Activated CD8-positive, alpha-beta T cell treated with anti-CD3 and anti-CD28 coated beads, Interleukin-2, amount 10 ng/mL, durations not matched to agents 7 days and 5 days (primary cell): ENCODE measurements at regions not wholly inside any gene's neighbourhood (a gene's known extent, or its start where the extent isn't known, plus 50 kb on each side); places are given as distances from the start of the nearest gene placed in this dataset.

Source experiments
- ATAC-seq: fragments of 150-1000 bp; cut with Tn5 transposase; one replicate; pipeline ENCODE4 v1.10.0; 2021; ENCODE audit warnings: moderate library complexity
- CTCF ChIA-PET: fragments of 350-600 bp; sonication (Branson Sonifier 250); formaldehyde crosslinking; loops from one replicate; lab custom pipeline; 2021; ENCODE audit warnings: antibody characterized with exemption; lab: Charles Lee
- POLR2A ChIA-PET: fragments of 350-600 bp; sonication (Branson Sonifier 250); formaldehyde crosslinking; loops from one replicate; lab custom pipeline; 2021; ENCODE audit warnings: antibody characterized with exemption; lab: Charles Lee
- DNase-seq: peaks from one replicate; pipeline ENCODE4 v3.0.0-alpha.2; 2020
- H3K27ac Mint-ChIP-seq: one replicate; pipeline ENCODE4 v1.8.0; 2021; ENCODE audit warnings: mild to moderate bottlenecking, mixed read lengths
- H3K27me3 Mint-ChIP-seq: one replicate; pipeline ENCODE4 v1.8.0; 2021; ENCODE audit warnings: low read depth, mixed read lengths
- H3K36me3 Mint-ChIP-seq: one replicate; pipeline ENCODE4 v1.8.0; 2021; ENCODE audit warnings: low read depth, mixed read lengths
- H3K4me1 Mint-ChIP-seq: one replicate; pipeline ENCODE4 v1.8.0; 2021; ENCODE audit warnings: low read depth, mixed read lengths
- H3K4me3 Mint-ChIP-seq: one replicate; pipeline ENCODE4 v1.8.0; 2021; ENCODE audit warnings: mild to moderate bottlenecking, mixed read lengths
- H3K9me3 Mint-ChIP-seq: one replicate; pipeline ENCODE4 v1.8.0; 2022; ENCODE audit warnings: mixed read lengths; ENCODE audit not compliant: insufficient read depth

GRCh38 chr14:53896726-53897125 lies 59.9 kb downstream of the BMP4 start:
- Mint-ChIP-seq H3K36me3 (no peaks in the 10 kb centered on the region), H3K9me3 (no peaks in the 10 kb centered on the region), H3K27ac (no peak overlapping the region), H3K4me3 (no peak overlapping the region), H3K27me3 (no peaks in the 10 kb centered on the region), H3K4me1 (peaks cover 8% of the 10 kb centered on the region)
- ATAC-seq (no peak), DNase-seq (no peak)
- ChIA-PET POLR2A (no interaction called here), CTCF (no interaction called here)

GRCh38 chr14:53894456-53894855 lies 62.2 kb downstream of the BMP4 start:
- Mint-ChIP-seq H3K27ac (no peak overlapping the region), H3K4me3 (no peak overlapping the region), H3K27me3 (peaks cover 2% of the 10 kb centered on the region), H3K4me1 (peaks cover 8% of the 10 kb centered on the region), H3K9me3 (no peaks in the 10 kb centered on the region), H3K36me3 (no peaks in the 10 kb centered on the region)
- no peak for ATAC-seq
- ChIA-PET CTCF (no interaction called here), POLR2A (no interaction called here)
- DNase-seq, result no peak

GRCh38 chr14:53893374-53893773 lies 63.3 kb downstream of the BMP4 start:
- Mint-ChIP-seq H3K36me3 (no peaks in the 10 kb centered on the region), H3K27me3 (peaks cover 2% of the 10 kb centered on the region), H3K9me3 (no peaks in the 10 kb centered on the region), H3K4me1 (peaks cover 8% of the 10 kb centered on the region), H3K4me3 (no peak overlapping the region), H3K27ac (no peak overlapping the region)
- ChIA-PET CTCF (no interaction called here), POLR2A (no interaction called here)
- DNase-seq, result no peak
- ATAC-seq, result no peak

GRCh38 chr14:53890611-53891101 lies 66.0 kb downstream of the BMP4 start:
- H3K4me1 Mint-ChIP-seq, result peaks cover 8% of the 10 kb centered on the region
- H3K9me3 Mint-ChIP-seq, result no peaks in the 10 kb centered on the region
- POLR2A ChIA-PET, result no interaction called here
- ATAC-seq (no peak), DNase-seq (no peak)
- CTCF ChIA-PET, result no interaction called here
- H3K4me3 Mint-ChIP-seq, result no peak overlapping the region
- peaks cover 2% of the 10 kb centered on the region for H3K27me3 Mint-ChIP-seq
- H3K27ac Mint-ChIP-seq, result no peak overlapping the region
- no peaks in the 10 kb centered on the region for H3K36me3 Mint-ChIP-seq

- Mint-ChIP-seq H3K4me3 (no peak overlapping the region), H3K36me3 (no peaks in the 10 kb centered on the region), H3K27ac (no peak overlapping the region), H3K27me3 (peaks cover 2% of the 10 kb centered on the region), H3K4me1 (no peaks in the 10 kb centered on the region), H3K9me3 (no peaks in the 10 kb centered on the region)
- ChIA-PET POLR2A (no interaction called here), CTCF (no interaction called here)
- ATAC-seq, result no peak
- no peak for DNase-seq
These were observed 67.9 kb downstream of the BMP4 start for GRCh38 chr14:53888535-53889386.

GRCh38 chr14:53885136-53885640 lies 71.4 kb downstream of the BMP4 start:
- ATAC-seq, result no peak
- no peak overlapping the region for H3K27ac Mint-ChIP-seq
- no peaks in the 10 kb centered on the region for H3K36me3 Mint-ChIP-seq
- no peak for DNase-seq
- no peaks in the 10 kb centered on the region for H3K9me3 Mint-ChIP-seq
- ChIA-PET POLR2A (no interaction called here), CTCF (no interaction called here)
- no peaks in the 10 kb centered on the region for H3K4me1 Mint-ChIP-seq
- H3K27me3 Mint-ChIP-seq, result peaks cover 2% of the 10 kb centered on the region
- no peak overlapping the region for H3K4me3 Mint-ChIP-seq

- no peak overlapping the region for H3K4me3 Mint-ChIP-seq
- no peak for ATAC-seq
- POLR2A ChIA-PET, result no interaction called here
- H3K36me3 Mint-ChIP-seq, result no peaks in the 10 kb centered on the region
- DNase-seq, result no peak
- CTCF ChIA-PET, result no interaction called here
- no peaks in the 10 kb centered on the region for H3K9me3 Mint-ChIP-seq
- H3K27ac Mint-ChIP-seq, result no peak overlapping the region
- no peaks in the 10 kb centered on the region for H3K4me1 Mint-ChIP-seq
- peaks cover under 1% of the 10 kb centered on the region for H3K27me3 Mint-ChIP-seq
These were observed 72.0 kb downstream of the BMP4 start for GRCh38 chr14:53884601-53885000.

GRCh38 chr14:53883739-53884138 lies 72.9 kb downstream of the BMP4 start:
- Mint-ChIP-seq H3K36me3 (no peaks in the 10 kb centered on the region), H3K27me3 (no peaks in the 10 kb centered on the region), H3K4me1 (no peaks in the 10 kb centered on the region), H3K9me3 (no peaks in the 10 kb centered on the region), H3K4me3 (no peak overlapping the region), H3K27ac (no peak overlapping the region)
- CTCF ChIA-PET, result interaction anchor here (0.7 kb wide), 1 partner anchor 461 kb away, joined by 3 read pairs; no protein-coding TSS in a partner anchor
- DNase-seq, result no peak
- POLR2A ChIA-PET, result no interaction called here
- no peak for ATAC-seq

DNA sequence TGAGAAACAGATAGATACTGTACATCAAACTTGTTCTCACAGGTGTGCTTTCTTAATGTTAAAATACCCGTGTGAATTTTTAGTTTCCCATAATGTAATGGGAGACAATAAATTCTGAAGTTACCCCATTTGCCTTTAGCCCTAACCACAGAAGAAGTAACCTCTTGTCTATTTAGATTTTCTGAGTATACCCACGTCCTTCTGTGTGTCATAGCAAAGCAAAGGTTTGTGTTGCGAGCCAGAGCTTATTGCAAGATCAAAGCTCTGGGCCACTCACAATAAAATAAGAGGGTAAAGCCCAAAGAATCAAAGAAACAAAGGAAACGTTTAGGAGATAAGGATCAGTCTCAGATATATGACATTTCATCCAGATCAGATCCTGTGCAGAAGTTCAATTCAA lies 73.9 kb downstream of the BMP4 start:
- H3K4me3 Mint-ChIP-seq, result no peak overlapping the region
- DNase-seq (no peak), ATAC-seq (no peak)
- H3K27ac Mint-ChIP-seq, result no peak overlapping the region
- H3K4me1 Mint-ChIP-seq, result no peaks in the 10 kb centered on the region
- no peaks in the 10 kb centered on the region for H3K27me3 Mint-ChIP-seq
- H3K36me3 Mint-ChIP-seq, result no peaks in the 10 kb centered on the region
- CTCF ChIA-PET, result no interaction called here
- POLR2A ChIA-PET, result no interaction called here
- H3K9me3 Mint-ChIP-seq, result no peaks in the 10 kb centered on the region

GRCh38 chr14:53881921-53882320 lies 74.7 kb downstream of the BMP4 start:
- Mint-ChIP-seq H3K27me3 (no peaks in the 10 kb centered on the region), H3K27ac (no peak overlapping the region), H3K9me3 (no peaks in the 10 kb centered on the region), H3K36me3 (no peaks in the 10 kb centered on the region), H3K4me3 (no peak overlapping the region), H3K4me1 (no peaks in the 10 kb centered on the region)
- ATAC-seq (no peak), DNase-seq (no peak)
- CTCF ChIA-PET, result no interaction called here
- POLR2A ChIA-PET, result no interaction called here

GRCh38 chr14:53881161-53881871 lies 75.3 kb downstream of the BMP4 start:
- H3K27me3 Mint-ChIP-seq, result no peaks in the 10 kb centered on the region
- H3K4me3 Mint-ChIP-seq, result no peak overlapping the region
- ChIA-PET CTCF (no interaction called here), POLR2A (no interaction called here)
- H3K27ac Mint-ChIP-seq, result no peak overlapping the region
- ATAC-seq (no peak), DNase-seq (no peak)
- H3K4me1 Mint-ChIP-seq, result no peaks in the 10 kb centered on the region
- no peaks in the 10 kb centered on the region for H3K36me3 Mint-ChIP-seq
- peaks cover 3% of the 10 kb centered on the region for H3K9me3 Mint-ChIP-seq

DNA sequence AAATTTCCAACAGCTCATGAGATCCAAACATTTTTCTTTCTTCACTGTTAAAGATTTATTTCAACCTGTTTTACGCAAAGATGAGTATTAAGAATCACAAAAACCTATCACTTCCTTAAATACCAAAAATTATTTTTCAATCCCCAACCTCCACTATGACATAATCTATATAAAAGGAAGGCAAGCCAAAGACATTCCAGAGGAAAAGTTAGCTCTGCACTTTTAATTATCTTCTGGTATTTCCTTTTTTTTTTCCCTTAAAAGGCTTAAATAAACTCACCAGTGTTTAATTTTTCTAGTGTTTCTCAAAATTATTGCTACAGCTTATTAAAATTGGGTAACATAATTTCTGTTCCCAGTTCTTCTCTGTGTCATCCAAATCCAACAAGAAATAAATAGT lies 75.9 kb downstream of the BMP4 start:
- DNase-seq (no peak), ATAC-seq (no peak)
- Mint-ChIP-seq H3K27me3 (no peaks in the 10 kb centered on the region), H3K4me3 (no peak overlapping the region), H3K9me3 (peaks cover 4% of the 10 kb centered on the region), H3K27ac (no peak overlapping the region), H3K36me3 (no peaks in the 10 kb centered on the region), H3K4me1 (no peaks in the 10 kb centered on the region)
- CTCF ChIA-PET, result no interaction called here
- POLR2A ChIA-PET, result no interaction called here
